LHCN-M2 (cell line): ENCODE measurements at regions not wholly inside any gene's neighbourhood (a gene's known extent, or its start where the extent isn't known, plus 50 kb on each side); places are given as distances from the start of the nearest gene placed in this dataset.

Experiments used
- DNase-seq: peaks from one replicate; pipeline ENCODE4 v3.0.0-alpha.2; 2012; ENCODE audit warnings: low read depth

GRCh38 chr7:25500393-25500921 lies 272.2 kb upstream of the NPVF start:
- no peak for DNase-seq

DNA sequence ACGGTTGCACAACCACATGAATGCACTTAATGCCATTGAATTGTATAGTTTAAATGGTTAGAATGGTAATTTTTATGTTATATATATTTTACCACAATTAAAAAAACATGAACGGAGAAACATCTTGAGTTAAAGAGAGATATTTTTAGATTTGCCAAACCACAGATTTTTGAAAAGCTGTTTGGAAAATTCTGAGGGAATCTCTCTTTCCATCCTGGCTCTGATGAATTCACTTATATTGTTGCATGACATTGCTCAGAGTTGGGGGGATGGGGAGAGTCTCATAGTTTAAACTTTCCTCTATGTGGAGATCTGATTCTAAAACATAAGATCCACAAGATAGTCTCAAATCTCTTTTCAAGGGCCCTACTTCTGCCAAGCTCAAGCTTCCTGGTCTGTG lies 275.0 kb upstream of the NPVF start:
- DNase-seq = no peak

DNA sequence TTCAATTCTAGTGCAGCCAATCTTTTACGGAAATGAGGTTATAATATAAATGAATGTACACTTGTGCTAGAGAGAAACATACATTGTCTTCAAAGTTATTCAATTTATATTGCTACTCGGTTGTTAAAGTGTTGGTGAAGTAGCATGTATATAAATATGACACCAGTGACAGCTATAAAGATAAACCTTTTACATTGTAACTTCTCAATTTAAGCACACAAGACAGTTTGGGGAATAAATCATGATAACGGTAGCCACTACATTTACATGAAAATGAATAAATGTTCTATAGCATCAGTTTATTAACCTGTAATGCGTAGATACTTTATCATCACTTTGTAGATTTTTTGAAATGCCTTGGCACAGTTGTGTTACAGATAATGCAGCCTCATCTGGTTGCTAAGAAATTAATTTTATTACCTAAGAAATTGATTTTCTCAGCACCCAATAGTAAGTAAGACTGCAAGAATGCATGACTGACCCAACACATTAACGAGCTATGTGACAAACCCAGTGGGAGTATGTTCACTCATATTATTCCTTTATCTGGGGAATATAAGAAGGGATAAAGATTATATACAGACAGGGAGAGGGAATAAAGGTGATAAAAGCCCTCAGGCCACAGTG lies 283.9 kb upstream of the NPVF start:
- no peak for DNase-seq

GRCh38 chr7:25515633-25516275 lies 287.5 kb upstream of the NPVF start:
- no peak for DNase-seq

DNA sequence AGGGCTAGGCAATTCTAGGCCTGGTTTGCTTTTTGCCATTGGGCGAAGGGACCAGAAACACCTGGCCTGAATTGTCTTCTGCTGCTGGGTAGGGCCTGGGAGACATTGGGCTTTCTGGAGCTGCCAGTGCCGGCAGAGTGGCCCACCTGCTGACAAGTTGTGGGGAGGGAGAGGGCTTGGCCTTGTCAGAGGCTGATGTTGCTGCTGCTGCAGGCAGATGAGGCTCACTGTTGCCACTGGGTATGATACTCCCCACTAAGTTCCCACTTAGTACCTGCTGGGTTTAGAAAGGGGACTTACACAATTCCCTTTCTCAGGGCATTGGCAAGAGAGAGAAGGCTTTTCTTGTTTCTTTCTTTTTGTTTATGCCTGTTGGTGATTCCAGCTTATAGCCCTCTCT lies 289.6 kb upstream of the NPVF start:
- DNase-seq = no peak

DNA sequence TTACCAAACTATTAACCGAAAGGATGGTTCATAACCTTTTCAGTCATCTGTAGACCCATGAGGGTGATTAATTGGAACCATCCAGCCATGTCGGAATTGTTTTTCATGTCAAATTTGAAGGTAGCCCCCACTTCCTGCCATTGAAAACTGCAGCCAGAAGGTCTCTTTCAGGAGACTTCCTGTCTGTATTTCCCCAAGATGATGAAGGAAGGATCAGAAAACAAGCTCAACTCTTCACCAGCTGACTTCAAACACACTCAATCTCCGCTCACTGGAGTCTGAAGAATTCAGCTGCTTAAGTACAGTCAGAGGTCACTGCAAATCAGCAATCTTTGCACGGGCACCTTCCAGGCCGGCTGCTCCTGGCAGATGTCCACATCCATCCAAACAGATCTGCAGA lies 291.7 kb upstream of the NPVF start:
- DNase-seq = no peak

DNA sequence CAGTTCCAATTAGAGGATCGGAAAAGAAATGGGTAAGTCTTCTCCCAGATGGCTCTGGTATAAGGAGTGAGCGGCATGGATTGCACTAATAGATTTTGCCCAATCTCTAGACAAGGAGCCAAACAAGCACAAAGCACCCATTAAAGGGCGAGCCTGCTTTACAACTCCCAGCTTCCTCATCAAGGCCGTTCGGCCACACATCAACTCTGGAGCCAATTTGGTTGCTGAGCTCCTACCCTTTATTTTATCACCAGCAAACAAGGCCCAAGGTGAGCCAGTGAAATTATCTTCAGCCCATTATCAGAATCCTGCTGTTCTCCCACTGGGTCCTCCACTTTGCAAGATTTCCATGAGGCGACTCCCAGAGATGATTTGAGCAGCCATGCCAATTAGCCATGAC lies 292.2 kb upstream of the NPVF start:
- DNase-seq = no peak

DNA sequence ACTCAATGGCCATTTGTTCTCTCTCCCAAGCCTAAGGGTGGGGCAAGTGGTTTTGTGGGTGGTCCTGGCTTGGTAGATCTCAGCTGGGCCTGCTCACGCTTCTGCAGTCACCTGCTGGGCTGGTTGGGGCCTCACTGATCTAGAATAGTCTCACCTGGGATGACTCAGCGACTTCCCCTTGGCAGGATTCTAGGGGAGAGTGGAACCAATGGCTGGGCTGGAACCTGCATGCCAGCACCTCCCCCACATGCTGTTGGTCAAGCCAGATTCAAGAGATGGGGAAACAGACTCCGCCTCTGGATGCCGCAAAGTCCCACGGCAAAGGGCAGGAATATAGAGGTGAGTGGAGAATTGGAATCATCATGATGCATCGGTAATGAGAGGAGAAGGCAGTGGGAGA lies 292.9 kb upstream of the NPVF start:
- no peak for DNase-seq

DNA sequence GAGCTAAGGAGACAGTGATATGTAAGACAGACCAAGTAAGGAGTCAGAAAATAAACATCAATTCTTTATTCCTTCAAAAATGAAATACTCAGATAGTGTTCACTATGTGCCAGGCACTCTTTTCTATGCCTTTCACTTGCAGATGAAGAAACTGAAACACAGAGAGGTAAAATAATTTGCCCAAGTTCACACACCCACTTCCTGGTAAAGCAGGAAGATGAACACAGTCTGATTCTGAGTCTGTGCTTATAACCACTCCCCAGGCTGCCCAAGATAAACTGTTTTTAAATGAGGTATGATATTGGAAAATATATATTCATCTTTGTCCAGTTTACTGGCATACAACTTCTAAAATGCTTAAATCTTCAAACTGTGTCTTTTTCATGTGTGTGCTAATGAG lies 294.4 kb upstream of the NPVF start:
- no peak for DNase-seq

DNA sequence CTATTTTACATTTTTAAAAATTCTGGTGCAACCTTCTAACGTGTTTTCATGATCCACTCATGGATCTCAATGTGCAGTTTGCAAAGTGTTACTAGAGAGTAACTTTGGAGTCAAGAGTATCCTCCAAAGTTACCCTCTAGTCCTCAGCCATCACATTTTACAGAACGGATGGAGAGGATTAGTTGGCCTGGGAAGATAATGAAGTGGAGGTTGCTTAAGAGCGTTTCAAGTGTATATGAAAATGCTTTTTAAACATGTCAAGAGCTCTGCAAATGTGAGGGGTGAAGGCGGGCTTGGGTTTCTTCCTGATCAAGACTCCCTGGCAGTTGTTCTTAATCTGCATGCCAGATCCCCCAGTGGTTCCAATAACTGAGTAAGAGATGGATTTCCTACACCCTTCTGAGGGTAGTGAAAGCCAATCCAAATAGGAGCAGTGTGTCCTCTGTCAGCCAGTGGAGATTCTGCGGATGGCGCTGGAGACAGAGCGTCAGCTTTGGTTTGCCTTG lies 299.4 kb upstream of the NPVF start:
- no peak for DNase-seq

GRCh38 chr7:25529320-25529719 lies 301.0 kb upstream of the NPVF start:
- no peak for DNase-seq

GRCh38 chr7:25536851-25537250 lies 308.6 kb upstream of the NPVF start:
- DNase-seq = no peak

DNA sequence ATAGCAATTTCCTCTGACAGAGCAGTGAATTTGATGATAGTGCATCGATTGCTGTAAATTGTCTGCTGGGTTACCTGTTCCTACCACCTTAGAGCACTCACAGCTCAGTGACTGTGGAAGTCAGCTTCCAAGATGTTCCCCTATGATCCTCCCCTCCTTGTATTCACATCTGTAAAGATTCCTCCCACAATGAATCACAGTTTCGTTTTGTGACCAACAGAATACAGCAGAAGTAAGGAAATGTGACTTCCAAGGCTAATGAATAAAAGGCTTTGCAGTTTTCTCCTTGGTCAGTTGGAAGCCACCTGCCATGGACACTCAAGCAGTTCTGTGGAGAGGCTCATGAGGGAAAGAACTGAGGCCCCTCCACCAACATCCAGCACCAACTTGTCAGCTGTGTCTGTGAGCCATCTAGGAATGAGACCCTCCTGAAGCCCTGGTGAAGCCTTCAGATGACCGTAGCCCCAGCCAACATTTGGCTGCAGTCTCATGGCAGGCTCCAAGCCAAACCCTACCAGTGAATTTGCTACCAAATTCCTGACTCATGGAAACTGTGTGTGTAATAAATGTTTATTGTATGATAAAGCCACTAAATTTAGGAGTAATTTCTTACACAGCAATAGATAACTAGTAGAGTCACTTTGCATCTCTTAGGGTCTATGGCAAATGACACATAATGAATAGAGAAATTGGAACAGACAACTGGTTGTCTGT lies 309.5 kb upstream of the NPVF start:
- no peak for DNase-seq

- no peak for DNase-seq
These were observed 313.0 kb upstream of the NPVF start for GRCh38 chr7:25541094-25541821.

GRCh38 chr7:25541877-25542276 lies 313.6 kb upstream of the NPVF start:
- no peak for DNase-seq

GRCh38 chr7:25543210-25543609 lies 314.9 kb upstream of the NPVF start:
- DNase-seq = no peak

- DNase-seq = no peak
These were observed 315.5 kb upstream of the NPVF start for GRCh38 chr7:25543798-25544197.

DNA sequence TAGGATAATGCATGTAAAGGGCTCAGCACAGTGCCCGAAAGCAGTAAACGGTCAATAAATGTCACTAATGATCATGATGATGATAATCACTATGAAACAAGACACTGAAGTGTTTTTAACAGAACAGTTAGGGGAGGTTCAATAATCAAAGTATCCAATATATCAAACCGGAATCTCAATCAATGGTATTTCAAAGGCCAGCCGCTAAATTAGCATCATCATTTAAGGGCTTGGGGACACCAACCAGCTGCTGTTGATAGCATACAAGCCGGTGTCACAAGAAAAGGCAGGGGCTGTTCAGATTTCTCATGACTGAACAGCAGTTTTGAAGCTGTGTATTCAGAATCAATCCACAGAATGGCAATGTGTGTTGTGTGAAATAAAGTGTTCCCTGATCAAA lies 316.0 kb upstream of the NPVF start:
- no peak for DNase-seq

DNA sequence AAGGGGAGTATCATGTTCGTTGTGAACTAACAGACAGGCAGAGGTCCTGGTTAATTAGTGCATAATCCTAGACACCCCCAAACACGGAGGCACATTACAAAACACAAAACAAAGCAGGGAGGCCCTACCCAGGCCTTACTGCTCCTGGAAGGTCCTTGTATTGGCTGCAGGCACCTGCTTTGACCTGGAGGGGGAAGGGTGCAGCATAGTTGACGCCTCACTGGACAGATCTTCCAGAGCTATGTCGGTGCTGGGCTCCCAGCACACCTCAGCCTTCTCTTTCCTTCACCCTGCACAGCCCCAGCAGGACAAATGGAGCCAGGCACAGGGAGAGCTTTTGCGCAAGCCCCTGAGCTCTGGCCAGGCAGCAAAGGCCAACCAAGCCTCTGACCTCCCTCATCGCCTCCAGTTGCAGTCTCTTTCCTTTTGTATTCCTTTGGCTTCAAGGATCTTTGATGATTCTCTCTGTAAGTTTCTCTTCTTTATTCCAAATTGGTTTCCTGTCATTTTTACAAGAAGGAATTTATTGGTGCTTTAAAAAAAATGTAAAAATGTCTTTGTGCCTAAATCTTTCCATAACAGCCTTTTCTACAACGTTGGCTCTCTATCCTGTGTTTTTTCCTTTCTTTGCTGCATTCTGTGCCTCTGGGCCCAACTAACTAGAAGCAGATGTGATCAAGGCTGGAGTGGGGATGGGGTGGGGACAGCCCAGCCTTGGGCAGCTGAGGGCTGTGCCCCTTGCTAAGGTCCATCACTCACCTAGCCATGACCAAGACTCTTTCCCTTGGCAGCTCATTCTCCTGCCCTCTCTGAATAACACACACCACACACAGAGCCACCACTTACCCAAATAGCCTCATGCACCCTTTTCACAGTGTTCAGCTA lies 317.1 kb upstream of the NPVF start:
- DNase-seq = no peak

DNA sequence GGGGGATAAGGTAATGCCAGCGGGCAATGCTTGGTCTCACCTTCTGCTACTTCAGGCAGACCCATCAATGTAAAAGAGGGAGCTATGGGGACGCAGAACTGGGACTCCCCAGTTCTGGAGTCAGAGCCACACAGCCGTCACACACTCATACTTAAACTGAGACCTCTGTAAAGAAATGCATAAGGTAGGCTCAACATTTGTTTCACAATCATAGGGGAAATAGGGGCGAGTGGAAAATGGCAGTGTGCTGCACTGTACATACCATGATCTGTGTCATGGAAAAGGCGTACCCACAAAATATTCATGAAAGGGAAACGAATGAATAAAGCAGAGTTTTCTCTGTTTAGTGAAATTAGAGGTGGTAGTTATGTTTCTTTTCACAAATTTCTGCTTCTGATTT lies 318.0 kb upstream of the NPVF start:
- DNase-seq = no peak
